NOMO-1 (cell line): ENCODE measurements at regions not wholly inside any gene's neighbourhood (a gene's known extent, or its start where the extent isn't known, plus 50 kb on each side); places are given as distances from the start of the nearest gene placed in this dataset.
"Not testable (repeated sequence)": the region's sequence is repeated elsewhere in the genome, so short reads cannot be mapped to it uniquely, and the experiment has no call there.

Experiments
- DNase-seq, 2 experiments: peaks; one replicate each; lab custom pipeline; 2025; ENCODE audit not compliant: unreplicated experiment in 2 of 2; lab: John Stamatoyannopoulos, UW

DNA sequence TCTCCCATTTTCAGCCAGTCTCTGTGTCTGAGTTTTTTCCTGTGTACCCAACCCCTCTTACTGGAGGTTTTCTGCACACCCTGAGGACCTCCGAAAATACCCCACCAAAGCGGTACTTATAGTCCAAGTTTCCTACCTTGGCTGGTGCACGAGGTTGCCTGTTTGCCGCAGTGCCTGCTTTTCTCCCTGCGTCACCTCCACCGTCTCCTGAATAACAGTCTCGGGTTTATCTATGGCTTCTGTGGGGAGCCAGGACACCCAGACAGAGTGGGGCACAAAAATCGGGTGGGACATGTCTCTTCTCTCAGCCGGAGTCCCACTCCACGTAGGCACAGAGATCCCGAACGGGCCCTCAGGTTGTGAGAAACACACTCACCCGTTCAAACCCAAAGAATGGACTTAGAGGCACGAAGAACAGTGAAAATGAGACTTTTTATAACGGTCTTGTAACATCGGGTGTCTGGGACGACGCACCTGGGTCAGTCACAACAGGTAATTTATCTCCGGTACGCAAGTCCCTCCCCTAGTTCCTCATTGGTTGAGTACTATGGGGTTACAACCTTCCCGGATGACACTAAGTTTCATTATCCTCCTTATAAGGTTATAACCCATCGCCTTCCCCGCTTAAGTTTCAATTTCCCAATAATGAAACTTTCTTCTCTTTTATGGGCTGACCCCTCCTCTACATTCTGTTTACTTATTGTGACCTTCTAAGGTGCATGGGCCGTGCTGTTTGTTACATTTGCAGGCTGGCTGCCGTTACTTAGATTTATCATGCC is 970.2 kb upstream of the COX7C start:
- no peak for DNase-seq

DNA sequence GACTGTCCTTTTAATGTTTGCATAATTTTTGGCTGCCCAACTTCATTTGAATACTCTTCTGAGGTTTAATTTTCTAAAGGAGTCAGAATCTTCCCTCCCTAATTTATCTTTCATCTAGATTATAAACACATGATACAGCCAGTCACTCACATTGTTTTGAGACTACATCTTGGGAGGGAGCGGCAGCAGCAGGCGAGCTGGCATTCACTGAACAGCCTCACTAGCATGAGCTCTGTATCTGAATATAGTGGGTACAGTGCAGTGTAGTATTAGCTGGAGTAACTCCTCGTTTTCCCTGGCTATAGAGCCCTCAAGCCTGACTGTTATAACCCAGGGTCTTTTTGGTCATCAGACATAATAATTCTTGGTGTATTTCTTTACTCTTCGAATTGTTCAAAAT is 969.2 kb upstream of the COX7C start:
- no peak for DNase-seq

DNA sequence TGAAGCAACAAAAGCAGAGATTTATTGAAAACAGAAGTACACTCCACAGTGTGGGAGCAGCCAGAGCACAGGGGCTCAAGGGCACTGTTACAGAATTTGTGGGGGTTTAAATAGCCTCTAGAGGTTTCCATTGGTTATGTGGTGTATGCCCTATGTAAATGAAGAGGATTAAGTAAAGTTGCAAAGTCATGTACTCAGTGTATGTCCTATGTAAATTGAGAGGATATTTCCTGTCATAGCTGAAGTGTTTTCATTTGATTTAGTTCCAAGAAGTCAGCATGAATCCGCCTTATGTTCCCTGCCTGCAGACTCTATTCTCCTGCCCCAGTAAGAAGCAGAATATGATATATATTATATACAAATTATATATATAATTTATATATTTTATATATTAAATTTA is 966.0 kb upstream of the COX7C start:
- DNase-seq: no peak

DNA sequence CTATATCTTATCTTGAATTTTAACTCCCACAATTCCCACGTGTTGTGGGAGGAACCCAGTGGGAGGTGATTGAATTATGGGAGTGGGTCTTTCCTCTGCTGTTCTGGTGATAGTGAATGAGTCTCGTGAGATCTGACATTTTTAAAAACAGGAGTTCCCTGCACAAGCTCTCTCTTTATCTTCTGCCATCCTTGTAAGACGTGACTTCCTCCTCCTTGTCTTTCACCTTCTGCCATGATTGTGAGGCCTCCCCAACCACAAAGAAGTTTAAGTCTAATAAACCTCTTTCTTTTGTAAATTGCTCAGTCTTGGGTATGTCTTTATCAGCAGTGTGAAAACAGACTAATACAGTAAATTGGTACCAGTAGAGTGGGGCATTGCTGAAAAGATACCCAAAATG is 963.6 kb upstream of the COX7C start:
- not testable (repeated sequence) for DNase-seq

DNA sequence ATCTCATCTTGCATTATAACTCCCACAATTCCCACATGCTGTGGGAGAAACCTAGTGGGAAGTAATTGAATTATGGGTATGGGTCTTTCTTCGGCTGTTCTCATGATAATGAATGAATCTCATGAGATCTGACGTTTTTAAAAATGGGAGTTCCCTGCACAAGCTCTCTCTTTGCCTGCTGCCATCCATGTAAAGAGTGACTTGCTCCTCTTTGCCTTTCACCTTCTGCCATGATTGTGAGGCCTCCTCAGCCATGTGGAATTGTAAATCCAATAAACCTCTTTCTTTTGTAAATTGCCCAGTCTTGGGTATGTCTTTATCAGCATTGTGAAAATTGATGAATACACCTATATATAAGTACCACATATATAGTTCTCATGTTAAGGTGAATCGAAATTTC is 961.7 kb upstream of the COX7C start:
- DNase-seq: no peak

DNA sequence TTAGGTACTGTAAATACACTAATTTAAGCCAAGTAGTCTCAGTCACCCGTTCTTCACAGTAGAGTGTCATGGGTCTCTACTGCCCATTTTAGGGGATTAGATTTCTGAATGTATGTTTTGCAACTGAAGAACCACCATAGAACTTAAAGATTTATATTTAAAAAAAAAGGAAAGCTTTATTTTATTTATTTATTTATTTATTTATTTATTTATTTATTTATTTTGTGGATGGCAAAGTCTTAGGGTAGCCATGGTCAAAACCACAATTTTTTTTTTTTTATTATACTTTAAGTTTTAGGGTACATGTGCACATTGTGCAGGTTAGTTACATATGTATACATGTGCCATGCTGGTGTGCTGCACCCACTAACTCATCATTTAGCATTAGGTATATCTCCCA is 960.4 kb upstream of the COX7C start:
- not testable (repeated sequence) for DNase-seq

DNA sequence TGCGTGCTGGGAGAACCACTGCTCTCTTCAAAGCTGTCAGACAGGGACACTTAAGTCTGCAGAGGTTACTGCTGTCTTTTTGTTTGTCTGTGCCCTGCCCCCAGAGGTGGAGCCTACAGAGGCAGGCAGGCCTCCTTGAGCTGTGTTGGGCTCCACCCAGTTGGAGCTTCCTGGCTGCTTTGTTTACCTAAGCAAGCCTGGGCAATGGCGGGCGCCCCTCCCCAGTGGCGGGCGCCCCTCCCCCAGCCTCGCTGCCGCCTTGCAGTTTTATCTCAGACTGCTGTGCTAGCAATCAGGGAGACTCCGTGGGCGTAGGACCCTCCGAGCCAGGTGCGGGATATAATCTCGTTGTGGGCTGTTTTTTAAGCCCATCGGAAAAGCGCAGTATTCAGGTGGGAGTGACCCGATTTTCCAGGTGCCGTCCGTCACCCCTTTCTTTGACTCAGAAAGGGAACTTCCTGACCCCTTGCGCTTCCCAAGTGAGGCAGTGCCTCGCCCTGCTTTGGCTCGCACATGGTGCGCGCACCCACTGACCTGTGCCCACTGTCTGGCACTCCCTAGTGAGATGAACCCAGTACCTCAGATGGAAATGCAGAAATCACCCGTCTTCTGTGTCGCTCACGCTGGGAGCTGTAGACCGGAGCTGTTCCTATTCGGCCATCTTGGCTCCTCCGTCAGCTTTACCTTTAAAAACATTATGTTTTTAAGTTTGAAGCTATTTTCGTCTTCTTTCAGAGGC is 954.6 kb upstream of the COX7C start:
- not testable (repeated sequence) for DNase-seq

DNA sequence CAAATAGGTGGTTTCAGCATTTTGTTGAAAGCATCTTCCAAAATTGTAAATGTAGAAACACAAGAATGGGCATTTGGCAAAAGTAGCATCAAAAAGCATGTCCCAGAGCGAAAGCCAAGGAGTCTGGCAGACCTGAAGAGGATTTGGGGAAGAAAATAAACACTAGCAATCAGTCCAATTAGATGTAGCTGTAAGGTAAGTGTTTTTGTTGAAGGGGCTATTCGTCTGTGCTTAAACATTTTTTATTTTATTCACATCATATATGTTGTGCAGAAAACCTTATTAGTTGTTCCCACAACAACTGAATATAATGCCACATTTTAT is 954.1 kb upstream of the COX7C start:
- DNase-seq: no peak

DNA sequence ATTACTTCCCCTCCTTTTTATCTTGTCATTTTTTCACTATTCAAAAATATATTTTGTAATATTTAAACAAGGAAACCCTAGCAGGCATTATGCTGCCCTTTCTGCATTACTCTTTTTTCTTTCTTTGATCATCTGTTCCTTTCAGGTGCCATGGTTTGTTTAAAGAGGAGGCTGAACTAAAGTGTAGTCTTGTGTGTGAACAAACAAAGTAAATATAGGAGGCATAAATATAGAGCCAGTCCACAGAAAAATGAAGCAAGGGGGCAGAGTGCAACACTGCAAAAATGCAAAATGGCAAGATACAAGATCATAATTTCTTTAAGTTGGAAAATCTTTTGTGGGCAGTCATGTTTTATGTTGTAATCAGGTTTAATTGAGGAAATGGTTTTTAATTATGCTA is 947.3 kb upstream of the COX7C start:
- no peak for DNase-seq

DNA sequence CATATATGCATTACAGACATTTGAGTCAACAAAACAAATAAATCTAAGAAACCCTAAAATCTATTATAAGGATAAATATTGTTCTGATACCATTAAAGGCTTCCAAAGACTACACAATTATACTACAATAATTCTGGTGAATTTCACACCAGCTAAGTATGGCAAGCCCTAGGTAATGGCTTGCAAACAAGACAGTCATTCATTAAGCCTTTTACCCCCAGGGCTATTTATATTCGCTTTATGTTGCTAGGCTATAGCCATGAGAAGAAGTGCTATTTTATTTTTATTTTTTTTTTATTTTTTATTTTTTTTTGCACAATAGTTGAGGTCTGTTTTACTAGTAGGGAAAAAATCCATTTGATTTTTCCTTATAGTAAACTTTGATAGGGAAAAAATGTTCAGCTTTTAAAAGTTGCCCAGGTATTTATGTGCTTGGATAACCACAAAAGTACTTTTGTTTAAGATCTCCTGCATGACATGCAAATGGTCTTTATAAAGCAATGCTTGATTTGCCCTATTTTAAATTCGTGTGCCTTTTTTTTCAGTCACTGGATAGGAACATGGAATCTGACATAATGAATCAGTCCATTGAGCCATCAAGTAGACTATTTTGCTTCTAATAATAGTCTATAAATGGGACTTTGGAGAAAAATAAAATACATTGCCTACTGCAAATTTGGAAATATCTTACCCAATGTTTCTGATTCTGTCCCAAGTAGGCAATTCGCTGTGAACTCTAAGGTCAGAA is 946.3 kb upstream of the COX7C start:
- DNase-seq: no peak

DNA sequence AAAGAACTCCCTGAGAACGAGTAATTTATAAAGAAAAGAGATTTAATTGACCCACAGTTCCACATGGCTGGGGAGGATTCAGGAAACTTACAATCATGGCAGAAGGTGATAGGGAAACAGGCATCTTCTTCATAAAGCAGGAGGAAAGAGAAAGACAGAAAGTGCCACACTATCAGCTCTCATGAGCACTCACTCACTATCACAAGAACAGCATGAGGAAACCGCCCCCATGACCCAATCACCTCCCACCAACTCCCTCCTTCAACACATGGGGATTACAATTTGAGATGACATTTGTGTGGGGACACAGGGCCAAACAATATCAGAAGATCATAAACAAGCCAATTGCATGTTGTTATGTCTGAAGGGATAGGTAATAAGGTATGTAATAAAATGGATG is 935.9 kb upstream of the COX7C start:
- DNase-seq: no peak

DNA sequence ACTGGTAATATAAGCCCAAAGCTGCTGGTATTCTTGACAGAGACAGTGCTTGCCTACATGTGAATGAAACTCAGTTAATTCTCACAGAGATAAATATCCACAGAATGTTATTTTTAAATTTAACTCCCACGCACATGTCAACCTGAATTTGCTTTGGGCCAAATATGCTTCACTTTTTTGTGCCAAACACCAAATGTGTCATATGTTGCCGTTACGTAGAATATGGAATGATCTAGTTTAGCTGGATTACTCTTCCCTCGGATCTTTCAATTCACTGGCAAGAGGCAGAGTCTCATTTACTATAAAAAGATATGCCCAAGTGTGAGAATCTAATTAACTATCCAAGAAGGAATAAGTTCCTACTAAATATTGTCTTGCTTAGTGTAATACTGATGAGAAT is 933.4 kb upstream of the COX7C start:
- no peak for DNase-seq

DNA sequence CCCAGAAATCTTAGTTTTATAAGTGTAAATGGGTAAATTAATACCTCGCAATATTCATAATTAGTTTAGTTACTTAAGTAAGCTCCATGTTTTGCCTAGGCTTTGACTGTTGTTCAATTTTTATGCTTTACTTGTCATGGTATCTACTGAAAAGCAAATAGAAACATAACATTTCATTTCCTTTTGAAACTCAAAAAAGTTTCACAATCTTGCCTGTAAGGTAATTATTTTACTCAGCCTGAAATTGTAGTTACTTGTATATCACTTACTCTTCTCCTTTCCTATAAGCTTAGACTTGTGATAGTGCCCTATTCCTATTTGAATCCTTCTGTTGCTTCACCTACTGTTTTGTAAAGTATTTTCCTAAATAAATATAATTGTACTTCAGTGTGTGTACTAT is 914.4 kb upstream of the COX7C start:
- no peak for DNase-seq

DNA sequence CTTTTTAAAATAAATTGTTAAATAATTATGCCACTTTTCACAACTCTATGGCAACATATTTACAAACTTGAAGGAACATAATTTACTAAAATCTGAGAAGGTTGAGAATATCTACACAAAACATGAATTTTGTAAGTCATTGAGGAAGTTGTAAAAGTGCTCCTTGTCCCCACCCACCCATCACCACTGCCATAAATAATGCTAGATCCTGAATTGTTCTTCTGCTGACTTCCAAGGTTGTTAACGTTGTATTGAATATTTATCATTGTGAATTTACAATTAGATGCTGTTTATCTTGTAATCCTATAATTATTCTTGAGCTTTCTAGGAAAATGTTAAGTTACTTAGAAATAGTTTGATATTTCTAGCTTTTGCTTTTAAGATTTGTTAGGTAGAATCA is 908.0 kb upstream of the COX7C start:
- DNase-seq: no peak

DNA sequence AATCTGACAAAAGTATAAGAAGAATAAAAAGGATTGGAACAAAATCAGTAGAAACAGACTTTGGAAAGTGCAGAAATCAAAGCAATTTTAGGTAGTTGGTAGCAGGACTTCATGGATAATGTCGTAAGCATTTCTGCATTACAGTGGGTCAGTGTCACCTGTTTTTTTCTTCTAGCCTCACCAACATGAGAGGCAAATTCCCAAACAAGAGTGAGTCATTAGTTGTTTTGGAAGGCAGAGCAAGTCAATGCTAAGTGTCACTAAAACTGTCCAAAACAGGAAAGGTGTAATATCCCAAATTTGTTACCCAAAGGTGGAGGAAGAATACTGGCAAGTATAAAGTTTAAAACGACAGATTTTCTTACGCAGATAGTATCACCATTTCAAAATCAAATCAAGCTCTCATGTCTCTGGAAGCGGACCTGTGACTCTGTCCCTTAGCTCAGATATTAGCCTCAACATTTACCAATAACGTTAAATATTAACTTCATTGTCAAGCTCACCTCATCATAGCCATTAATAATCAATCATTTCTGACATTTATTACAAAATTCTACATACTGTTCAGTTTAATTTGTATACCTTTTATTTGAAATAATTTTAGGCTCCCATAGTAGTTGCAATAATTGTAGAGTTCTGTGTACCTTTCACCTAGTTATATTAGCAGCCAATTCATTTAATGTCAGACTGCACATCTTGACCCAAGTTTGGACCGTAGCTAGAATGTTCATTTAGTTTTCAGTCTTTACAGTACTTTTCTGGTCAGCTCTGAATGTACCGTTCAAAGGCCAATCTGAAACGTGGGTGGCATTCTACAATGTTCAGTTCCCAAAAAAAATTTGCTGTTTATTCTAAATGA is 901.2 kb upstream of the COX7C start:
- DNase-seq: no peak

DNA sequence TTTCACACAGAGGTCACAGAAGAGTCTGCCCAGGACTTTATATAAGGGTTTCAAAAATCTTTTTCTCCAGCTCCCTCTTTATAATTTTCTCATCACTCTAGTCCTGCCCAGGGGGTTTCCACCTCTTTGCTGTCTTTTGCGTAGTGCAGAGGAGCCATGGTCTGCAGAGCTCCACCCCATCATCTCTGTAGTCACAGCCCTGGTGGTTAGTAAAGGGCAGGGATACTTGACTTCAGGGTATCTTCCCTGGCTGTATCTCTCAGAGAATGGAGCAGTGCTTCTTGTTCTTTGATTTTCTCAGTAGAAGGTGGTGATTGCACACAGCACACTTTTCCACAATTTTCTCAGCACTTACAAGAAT is 900.6 kb upstream of the COX7C start:
- no peak for DNase-seq

DNA sequence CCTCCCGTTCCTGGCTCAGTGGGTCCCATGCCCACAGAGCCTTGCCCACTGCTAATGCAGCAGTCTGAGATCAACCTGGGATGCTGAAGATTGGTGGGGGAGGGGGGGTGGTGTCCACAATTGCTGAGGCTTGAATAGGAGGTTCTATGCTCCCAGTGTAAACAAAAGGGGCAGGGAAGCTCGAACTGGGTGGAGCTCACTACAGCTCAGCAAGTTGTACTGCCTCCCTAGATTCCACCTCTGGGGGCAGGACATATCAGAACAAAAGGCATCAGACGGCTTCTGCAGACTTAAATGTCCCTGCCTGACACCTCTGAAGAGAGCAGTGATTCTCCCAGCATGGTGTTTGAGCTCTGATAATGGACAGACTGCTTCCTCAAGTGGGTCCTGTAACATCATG is 885.6 kb upstream of the COX7C start:
- DNase-seq: no peak

DNA sequence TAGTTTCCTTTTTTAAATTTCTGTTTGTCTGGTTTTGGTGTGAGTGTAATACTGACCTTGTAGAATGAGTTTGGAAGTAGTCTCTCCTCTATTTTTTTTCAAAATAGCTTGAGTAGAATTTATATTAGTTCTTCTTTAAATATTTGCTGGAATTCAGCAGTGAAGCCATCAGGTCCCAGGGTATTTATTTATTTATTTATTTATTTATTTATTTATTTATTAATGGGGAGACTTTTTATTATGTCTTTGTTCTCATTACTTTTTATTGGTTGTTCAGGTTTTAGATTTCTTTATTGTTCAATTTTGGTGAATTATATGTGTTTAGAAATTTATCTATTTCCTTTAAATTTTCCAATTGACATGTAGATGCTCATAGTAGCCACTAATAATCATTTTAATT is 875.8 kb upstream of the COX7C start:
- DNase-seq: no peak

DNA sequence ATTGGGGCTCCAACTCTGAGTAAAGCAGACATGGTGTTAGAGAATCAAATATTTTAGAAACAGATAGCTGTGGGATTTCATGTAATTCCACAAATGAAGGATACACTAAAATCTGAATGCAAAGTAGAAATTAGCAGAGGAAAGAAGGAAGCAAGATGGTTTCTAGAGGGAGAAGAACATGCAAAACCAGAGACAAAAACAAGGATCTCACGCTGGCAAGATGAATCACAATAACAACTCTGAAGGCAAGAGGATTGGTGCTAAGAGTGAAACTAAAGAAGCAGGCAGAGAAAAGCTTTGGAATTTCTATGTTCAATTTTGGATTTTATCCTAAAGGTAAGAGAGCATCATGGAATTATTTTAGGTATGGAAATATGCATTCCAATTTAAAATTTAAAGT is 857.2 kb upstream of the COX7C start:
- DNase-seq: no peak

DNA sequence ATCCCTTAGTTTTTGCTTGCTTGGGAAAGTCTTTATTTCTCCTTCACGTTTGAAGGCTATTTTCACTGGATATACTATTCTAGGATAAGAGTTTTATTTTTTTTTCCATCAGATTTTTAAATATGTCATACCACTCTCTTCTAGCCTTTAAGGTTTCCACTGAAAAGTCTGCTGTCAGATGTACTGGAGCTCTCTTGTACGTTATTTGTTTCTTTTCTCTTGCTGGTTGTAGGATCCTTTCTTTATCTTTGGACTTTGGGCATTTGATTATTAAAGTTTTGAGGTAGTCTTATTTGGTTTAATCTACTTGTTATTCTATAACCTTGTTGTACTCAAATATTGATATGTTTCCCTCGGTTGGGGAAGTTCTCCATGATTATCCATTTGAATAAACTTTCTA is 848.4 kb upstream of the COX7C start:
- no peak for DNase-seq

DNA sequence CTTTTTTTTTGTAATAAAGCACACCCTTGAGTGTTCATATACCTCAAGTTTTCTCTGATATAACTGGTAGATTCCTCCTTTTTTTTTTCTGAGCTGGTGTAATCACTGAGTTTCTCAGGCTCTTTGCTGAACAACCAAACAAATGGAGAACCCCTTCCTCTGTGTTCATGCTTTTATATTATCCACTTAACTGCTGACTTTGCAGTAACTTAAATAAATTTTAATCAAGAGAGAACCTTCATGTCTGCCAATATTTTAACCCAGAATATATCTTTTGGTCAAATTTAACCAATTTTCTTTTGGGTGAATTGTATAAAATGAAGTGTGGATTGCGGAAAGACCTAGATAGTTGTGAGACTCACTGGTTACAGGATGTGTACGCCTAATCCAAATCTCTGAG is 833.0 kb upstream of the COX7C start:
- DNase-seq: no peak
